PC-9 (cell line): ENCODE measurements at regions not wholly inside any gene's neighbourhood (a gene's known extent, or its start where the extent isn't known, plus 50 kb on each side); places are given as distances from the start of the nearest gene placed in this dataset.

ENCODE experiments used
- EZH2 ChIP-seq: fragments of 200-600 bp; sonication (generic); IDR thresholded peaks from 2 replicates; pipeline ENCODE4 v1.8.0; 2017; ENCODE audit warnings: antibody characterized with exemption, low read depth
- TF ChIP-seq, protein P1 (sequence below): fragments of 200-600 bp; sonication (generic); conservative IDR thresholded peaks from 2 replicates; pipeline ENCODE4 v1.6.1; 2017; ENCODE audit warnings: mixed run types, antibody characterized with exemption, mild to moderate bottlenecking, moderate library complexity

DNA sequence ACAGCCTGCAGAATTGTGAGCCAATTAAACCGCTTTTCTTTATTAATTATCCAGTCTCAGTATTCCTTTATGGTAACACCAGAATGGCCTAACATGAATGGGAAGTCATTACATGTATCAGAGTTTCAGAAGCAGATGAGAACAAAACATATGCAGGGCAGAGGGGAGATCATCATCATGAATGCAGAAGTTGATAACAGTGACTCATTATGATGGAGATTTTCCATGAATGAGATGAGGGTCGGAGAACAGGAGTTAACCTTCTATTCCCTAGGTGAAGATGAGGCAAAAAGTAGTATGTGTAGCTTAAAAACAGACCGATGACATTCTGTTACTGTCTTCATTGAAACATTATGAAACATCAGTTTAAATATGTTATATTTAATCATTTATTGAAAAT lies 59.5 kb upstream of the PPM1B start:
- TF ChIP-seq, protein P1, sequence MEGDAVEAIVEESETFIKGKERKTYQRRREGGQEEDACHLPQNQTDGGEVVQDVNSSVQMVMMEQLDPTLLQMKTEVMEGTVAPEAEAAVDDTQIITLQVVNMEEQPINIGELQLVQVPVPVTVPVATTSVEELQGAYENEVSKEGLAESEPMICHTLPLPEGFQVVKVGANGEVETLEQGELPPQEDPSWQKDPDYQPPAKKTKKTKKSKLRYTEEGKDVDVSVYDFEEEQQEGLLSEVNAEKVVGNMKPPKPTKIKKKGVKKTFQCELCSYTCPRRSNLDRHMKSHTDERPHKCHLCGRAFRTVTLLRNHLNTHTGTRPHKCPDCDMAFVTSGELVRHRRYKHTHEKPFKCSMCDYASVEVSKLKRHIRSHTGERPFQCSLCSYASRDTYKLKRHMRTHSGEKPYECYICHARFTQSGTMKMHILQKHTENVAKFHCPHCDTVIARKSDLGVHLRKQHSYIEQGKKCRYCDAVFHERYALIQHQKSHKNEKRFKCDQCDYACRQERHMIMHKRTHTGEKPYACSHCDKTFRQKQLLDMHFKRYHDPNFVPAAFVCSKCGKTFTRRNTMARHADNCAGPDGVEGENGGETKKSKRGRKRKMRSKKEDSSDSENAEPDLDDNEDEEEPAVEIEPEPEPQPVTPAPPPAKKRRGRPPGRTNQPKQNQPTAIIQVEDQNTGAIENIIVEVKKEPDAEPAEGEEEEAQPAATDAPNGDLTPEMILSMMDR: no peak
- TF ChIP-seq EZH2: no peak
